ENCODE measurements at regions not wholly inside any gene's neighbourhood (a gene's known extent, or its start where the extent isn't known, plus 50 kb on each side); places are given as distances from the start of the nearest gene placed in this dataset.
"Not testable (repeated sequence)": the region's sequence is repeated elsewhere in the genome, so short reads cannot be mapped to it uniquely, and the experiment has no call there.

DNA sequence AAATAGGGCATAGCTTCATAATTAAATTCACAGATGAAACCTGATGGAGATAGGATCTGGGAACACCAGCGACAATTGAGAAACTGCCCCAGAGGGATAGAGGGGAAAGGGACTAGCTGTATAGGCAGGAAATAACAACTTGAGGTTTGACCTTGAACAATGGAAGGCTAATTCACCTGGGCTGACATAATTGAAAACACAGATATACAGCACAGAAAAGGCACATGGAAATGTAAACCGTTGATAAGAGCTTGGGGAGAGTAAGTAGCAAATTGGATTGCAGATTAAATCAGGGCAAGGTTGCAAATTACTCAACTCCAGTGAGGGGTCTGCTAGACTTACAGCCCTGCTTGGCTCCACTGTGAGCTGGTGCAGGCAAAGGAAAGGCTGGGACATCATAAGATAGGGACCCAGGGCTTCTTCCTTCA lies 246.7 kb downstream of the DLEU7 start:
- no peak for DNase-seq (ENCODE audit: low spot score)

- no peak for DNase-seq (ENCODE audit: low spot score)
These were observed 245.2 kb downstream of the DLEU7 start for GRCh38 chr13:50598338-50598737.

GRCh38 chr13:50599046-50599445 lies 244.4 kb downstream of the DLEU7 start:
- no peak for DNase-seq (ENCODE audit: low spot score)

- DNase-seq (ENCODE audit: low spot score): no peak
These were observed 243.6 kb downstream of the DLEU7 start for GRCh38 chr13:50599927-50600326.

- DNase-seq (ENCODE audit: low spot score): no peak
These were observed 235.1 kb downstream of the DLEU7 start for GRCh38 chr13:50608370-50608769.

- DNase-seq (ENCODE audit: low spot score): no peak
These were observed 234.5 kb downstream of the DLEU7 start for GRCh38 chr13:50609011-50609410.

- no peak for DNase-seq (ENCODE audit: low spot score)
These were observed 233.3 kb downstream of the DLEU7 start for GRCh38 chr13:50610238-50610637.

DNA sequence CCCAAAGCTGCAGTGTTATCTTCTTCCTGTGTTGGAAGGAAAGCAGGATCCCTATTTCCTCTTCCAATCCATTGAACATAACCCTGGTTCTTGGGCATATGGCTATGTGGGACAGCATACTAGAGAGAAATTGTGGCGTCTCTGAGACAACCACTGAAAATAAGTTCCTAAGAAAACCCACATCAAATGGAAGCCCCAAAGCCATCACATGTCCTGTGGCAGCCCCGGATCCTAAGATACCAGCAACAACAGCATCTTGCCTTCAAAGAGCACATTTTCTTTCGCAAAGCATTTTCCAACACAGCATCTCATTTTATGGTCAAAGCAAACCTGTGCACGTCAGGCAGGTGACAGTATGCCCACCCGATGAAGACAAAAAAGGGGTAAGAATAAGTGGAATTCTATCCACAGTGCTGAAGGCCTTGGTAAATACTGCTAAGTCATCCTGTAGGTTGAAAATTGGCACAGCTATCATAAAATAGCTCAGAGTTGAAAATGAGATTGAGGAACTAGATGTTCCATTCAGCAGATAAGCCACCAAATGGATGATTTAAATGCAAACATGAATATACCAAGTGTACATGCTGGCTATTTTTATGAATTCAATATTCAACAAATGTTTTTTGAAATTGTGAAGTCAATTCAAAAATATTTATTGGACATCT lies 232.2 kb downstream of the DLEU7 start:
- no peak for DNase-seq (ENCODE audit: low spot score)

- DNase-seq (ENCODE audit: low spot score): no peak
These were observed 230.8 kb downstream of the DLEU7 start for GRCh38 chr13:50612717-50613116.

GRCh38 chr13:50613356-50613831 lies 230.1 kb downstream of the DLEU7 start:
- DNase-seq (ENCODE audit: low spot score): no peak

DNA sequence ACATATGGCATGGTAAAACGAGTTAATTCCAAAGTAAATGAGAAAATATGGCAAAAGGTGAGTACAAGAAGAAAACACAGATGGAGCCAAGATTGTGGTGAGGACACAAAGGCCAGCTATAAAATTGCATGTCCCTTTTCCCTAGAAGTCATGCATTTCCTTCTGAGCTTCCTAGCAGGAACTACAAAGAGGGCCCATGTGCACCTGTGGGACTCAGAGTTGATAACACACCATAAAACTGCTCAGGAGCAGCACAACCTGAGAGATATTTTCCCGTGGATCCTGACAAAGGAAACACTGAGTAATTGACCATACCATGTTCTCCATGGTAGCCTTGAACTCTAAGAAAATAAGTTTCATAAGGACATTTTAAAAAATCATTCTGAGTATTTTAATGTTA lies 228.3 kb downstream of the DLEU7 start:
- no peak for DNase-seq (ENCODE audit: low spot score)

DNA sequence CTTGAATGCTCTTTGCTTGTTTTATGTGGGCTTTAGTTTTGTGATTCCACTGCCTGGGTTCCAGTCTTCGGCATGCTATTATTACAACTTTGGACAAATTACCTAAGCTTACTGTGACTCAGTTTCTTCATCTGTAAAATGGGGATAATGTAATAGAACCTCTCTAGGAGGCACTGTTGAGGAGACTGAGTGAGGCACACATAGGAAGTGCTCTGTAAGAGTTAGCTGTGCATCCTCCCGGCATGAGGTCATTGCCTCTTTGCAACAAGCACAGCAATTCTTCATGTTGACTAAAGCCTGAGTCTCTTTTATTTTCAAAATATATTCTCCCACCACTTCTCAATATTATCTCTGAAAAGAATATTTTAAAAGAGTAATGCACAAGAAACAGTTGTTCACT lies 227.4 kb downstream of the DLEU7 start:
- DNase-seq (ENCODE audit: low spot score): no peak

- DNase-seq (ENCODE audit: low spot score): no peak
These were observed 226.3 kb downstream of the DLEU7 start for GRCh38 chr13:50617134-50617721.

DNA sequence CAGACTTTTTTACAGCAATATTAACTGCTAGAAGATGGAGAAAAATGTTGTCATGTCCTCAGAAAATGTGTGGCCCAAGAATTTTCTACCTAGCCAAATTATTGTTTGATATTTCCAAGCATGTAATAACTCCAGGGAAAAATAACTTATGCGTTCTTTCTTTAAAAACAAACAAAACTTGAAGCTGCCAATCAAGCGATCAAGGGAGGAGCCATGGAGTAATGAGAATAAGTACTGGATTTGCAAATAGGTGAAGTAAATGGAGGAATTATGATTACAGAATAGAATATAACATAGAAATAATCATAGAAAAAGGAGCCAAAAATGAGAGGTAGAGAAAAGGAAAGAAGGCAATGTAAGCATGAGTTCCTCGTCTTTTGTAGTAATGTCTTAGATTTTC lies 225.3 kb downstream of the DLEU7 start:
- no peak for DNase-seq (ENCODE audit: low spot score)

- no peak for DNase-seq (ENCODE audit: low spot score)
These were observed 217.4 kb downstream of the DLEU7 start for GRCh38 chr13:50626101-50626547.

- no peak for DNase-seq (ENCODE audit: low spot score)
These were observed 216.4 kb downstream of the DLEU7 start for GRCh38 chr13:50627111-50627510.

DNA sequence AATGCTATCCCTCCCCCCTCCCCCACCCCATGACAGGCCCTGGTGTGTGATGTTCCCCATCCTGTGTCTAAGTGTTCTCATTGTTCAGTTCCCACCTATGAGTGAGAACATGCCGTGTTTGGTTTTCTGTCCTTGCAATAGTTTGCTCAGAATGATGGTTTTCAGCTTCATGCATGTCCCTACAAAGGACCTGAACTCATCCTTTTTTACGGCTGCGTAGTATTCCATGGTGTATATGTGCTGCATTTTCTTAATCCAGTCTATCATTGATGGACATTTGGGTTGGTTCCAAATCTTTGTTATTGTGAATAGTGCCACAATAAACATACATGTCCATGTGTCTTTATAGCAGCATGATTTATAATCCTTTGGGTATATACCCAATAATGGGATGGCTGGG lies 215.0 kb downstream of the DLEU7 start:
- not testable (repeated sequence) for DNase-seq (ENCODE audit: low spot score)

DNA sequence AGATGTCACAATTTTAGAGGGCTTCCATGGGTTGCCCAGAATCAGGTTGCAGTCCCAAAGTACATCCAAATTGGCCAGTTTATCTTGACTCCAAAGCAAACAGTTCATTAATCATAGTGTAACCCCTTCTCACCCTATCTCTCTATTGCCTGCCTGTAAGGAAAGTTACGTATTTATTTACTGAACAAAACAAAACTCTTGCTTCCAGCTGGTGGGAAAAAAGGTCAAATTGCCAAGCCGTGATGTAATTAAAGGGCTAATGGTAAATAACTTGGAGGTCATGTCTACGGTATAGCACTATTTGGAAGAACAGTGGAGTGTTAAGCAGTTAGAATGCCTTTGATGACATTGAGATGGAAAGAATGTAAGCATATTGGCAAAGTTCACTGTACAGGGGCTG lies 214.0 kb downstream of the DLEU7 start:
- no peak for DNase-seq (ENCODE audit: low spot score)

GRCh38 chr13:50629966-50630365 lies 213.5 kb downstream of the DLEU7 start:
- no peak for DNase-seq (ENCODE audit: low spot score)

DNA sequence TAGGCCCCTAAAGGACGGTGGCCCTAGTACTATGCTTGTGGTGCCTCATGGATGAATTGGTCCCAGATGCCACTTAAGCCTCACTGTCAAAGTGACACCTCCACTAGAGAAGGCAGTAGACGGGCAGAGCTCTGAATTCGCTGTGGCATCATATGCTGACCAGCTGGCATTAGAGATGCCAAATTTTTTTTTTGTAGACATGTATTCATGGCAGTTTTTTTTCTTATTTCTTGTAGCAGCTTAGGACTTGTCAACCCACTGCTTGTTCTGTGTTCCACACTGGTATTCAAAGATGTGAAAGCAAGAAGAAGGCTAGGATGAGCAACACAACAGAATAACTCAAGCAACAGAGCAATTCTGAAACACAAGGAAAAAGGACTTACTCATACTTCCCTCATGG lies 212.5 kb downstream of the DLEU7 start:
- DNase-seq (ENCODE audit: low spot score): no peak

DNA sequence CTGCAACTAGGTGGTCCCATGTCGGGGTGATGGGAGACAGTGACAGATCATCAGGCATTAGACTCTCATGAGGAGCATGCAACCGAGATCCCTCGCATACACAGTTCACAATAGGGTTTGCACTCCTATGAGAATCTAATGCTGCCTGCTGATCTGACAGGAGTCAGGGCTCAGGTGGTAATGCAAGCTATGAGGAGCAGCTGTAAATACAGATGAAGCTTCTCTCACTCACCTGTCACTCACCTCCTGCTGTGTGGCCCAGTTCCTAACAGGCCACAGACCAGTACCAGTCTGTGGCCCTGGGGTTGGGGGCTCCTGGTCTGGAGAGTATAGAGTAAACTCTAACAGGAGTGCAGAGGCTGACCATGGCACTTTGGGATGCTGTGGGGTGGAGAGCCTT lies 209.2 kb downstream of the DLEU7 start:
- DNase-seq (ENCODE audit: low spot score): no peak

DNA sequence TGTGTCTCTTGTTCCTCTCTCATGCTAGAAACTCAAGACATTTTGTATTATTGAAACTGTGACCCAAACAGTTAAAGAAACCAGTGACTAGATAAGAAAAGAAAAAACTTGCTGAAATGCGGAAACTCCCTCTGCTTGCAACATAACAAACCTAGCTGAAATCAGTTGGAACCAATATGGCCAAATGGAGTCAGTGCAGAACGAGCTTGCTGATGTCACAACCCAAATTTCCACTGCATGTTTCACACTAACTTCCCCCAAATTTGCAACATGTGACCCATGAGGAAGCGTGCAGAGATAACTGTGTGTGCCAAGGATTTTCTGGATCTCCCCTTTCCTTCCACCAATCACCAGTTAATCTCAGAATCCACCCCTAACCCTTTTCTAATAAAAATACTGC lies 208.0 kb downstream of the DLEU7 start:
- peak; percentile 58 for DNase-seq (ENCODE audit: low spot score)

DNA sequence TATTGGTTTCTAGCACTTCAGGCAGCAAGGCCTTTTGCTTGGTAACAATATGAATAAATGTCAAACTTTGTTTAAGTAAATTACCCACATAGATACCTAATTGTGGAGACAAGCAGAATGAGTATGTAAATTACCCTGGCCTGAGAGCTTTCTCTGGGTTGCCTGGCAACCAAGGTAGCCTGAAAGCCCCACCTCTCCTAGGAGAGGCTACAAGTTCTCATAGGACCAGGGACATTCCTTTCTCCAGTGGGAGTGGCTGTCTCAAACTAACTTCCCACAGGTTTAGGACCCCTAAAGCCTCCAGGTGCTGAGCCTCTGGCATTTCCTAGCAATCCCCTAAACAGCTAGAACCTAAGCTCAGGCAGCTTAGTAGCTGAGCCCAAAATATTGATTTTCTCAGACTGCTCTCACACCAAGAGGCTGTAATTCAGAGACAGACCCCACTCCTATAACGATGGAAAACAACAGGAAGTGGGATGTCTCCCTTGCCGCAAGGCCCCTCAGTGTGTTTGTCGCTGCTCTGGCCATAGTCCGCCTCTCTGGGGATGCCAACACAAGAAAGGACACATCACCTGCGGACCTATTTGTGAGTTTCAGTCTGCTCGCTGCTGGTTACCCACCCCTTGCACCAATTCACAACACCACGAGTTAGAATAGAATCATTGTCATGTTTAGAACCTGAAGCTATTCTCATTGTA lies 207.3 kb downstream of the DLEU7 start:
- no peak for DNase-seq (ENCODE audit: low spot score)

Data from ureter (tissue), 1 donor.